ENCODE measurements at regions not wholly inside any gene's neighbourhood (a gene's known extent, or its start where the extent isn't known, plus 50 kb on each side); places are given as distances from the start of the nearest gene placed in this dataset.

DNA sequence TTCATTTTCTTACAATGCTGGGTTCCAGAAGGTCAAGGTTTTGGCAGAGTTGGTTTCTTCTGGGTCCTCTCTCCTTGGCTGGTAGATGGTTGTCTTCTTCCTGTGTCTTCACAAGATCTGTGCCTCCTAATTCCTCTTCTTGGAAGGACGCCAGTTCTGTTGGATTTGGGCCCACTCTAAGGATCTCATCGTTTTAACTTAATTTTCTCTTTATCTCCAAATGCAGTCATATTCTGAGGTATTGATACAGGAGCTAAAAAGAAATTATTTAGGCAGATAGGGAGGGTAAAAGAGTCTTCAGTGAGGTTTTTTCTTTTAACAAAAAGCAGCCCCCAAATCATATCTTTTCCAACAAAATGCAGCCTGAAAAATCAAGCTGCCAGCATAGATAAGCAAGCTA lies 998.4 kb downstream of the SOCS6 start:
- DNase-seq (ENCODE audit: extremely low read depth, insufficient read length) = no peak
- Histone ChIP-seq H3K36me3 (ENCODE audit: control insufficient read depth, insufficient read depth, low read length) (no peaks in the 10 kb centered on the region), H3K4me3 (replicated peaks; ENCODE audit: low read depth, low read length) (no peak overlapping the region), H3K27me3 (replicated peaks; ENCODE audit: control insufficient read depth, insufficient read depth, low read length) (no peaks in the 10 kb centered on the region)
- TF ChIP-seq, protein P1, sequence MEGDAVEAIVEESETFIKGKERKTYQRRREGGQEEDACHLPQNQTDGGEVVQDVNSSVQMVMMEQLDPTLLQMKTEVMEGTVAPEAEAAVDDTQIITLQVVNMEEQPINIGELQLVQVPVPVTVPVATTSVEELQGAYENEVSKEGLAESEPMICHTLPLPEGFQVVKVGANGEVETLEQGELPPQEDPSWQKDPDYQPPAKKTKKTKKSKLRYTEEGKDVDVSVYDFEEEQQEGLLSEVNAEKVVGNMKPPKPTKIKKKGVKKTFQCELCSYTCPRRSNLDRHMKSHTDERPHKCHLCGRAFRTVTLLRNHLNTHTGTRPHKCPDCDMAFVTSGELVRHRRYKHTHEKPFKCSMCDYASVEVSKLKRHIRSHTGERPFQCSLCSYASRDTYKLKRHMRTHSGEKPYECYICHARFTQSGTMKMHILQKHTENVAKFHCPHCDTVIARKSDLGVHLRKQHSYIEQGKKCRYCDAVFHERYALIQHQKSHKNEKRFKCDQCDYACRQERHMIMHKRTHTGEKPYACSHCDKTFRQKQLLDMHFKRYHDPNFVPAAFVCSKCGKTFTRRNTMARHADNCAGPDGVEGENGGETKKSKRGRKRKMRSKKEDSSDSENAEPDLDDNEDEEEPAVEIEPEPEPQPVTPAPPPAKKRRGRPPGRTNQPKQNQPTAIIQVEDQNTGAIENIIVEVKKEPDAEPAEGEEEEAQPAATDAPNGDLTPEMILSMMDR (IDR thresholded peaks at IDR 0.05; ENCODE audit: insufficient read depth, low read length, poor library complexity, severe bottlenecking) = no peak

DNA sequence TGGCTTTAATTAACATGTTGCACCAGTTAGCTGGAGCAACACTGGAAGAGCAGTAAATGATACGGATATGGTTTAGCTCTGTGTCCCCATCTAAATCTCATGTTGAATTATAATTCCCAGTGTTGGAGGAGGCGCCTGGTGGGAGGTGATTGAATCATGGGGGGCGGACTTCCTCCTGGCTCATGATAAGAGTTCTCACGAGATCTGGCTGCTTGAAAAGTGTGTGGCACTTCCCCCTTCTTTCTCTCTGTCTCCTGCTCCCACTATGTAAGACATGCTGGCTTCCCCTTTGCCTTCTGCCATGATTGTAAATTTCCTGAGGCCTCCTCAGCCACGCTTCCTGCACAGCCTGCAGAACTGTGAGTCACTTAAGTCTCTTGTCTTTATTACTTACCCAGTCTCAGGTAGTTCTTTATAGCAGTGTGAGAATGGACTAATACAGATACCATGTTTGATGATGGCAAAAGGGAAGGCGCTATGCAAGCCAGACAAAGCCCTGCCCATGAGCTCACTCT lies 963.6 kb downstream of the SOCS6 start:
- TF ChIP-seq, protein P1 (IDR thresholded peaks at IDR 0.05; ENCODE audit: insufficient read depth, low read length, poor library complexity, severe bottlenecking) = no peak
- Histone ChIP-seq H3K36me3 (ENCODE audit: control insufficient read depth, insufficient read depth, low read length) (no peaks in the 10 kb centered on the region), H3K4me3 (replicated peaks; ENCODE audit: low read depth, low read length) (no peak overlapping the region), H3K27me3 (replicated peaks; ENCODE audit: control insufficient read depth, insufficient read depth, low read length) (no peaks in the 10 kb centered on the region)
- no peak for DNase-seq (ENCODE audit: extremely low read depth, insufficient read length)

DNA sequence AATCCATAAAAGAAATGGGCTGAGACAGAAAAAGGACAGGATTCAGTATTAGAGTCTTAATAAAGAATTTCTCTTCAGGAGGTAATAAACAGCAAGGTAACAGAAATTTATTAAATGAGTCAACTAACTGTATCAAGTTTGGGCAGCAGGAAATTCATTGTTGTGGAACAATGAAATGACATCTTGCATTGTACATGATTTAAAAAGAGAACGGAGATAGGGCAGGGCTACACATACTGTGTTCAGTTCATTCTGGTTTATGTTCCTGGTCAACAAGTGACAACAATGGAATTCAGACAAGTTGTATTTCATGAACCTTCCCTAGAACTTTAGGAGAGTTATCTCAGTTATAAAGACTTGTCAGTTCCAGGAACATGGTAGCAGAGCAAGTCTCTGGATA lies 961.3 kb downstream of the SOCS6 start:
- Histone ChIP-seq H3K4me3 (replicated peaks; ENCODE audit: low read depth, low read length) (no peak overlapping the region), H3K36me3 (ENCODE audit: control insufficient read depth, insufficient read depth, low read length) (no peaks in the 10 kb centered on the region), H3K27me3 (replicated peaks; ENCODE audit: control insufficient read depth, insufficient read depth, low read length) (no peaks in the 10 kb centered on the region)
- DNase-seq (ENCODE audit: extremely low read depth, insufficient read length) = no peak
- TF ChIP-seq, protein P1 (IDR thresholded peaks at IDR 0.05; ENCODE audit: insufficient read depth, low read length, poor library complexity, severe bottlenecking) = no peak

DNA sequence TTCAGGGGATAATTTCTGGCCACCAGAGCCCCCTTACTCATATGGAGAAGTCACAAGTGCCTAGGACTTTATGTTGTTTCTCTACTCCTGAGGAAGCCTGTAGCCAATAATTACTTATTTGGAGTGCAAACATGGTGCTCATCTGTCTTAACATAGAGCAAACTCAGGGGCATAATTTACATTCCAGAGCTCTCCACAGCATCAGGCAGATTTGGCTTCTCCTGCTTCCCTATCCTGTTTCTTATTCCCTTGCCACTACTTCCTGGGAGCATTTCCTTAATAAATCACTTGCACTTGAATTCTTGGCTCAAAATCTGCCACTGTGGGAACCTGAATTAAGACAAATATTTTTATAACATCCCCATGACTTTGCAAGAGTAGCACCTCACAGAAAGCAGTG lies 960.9 kb downstream of the SOCS6 start:
- no peaks in the 10 kb centered on the region for H3K36me3 ChIP-seq (ENCODE audit: control insufficient read depth, insufficient read depth, low read length)
- no peaks in the 10 kb centered on the region for H3K27me3 ChIP-seq (replicated peaks; ENCODE audit: control insufficient read depth, insufficient read depth, low read length)
- H3K4me3 ChIP-seq (replicated peaks; ENCODE audit: low read depth, low read length) = no peak overlapping the region
- no peak for DNase-seq (ENCODE audit: extremely low read depth, insufficient read length)
- TF ChIP-seq, protein P1 (IDR thresholded peaks at IDR 0.05; ENCODE audit: insufficient read depth, low read length, poor library complexity, severe bottlenecking) = no peak

DNA sequence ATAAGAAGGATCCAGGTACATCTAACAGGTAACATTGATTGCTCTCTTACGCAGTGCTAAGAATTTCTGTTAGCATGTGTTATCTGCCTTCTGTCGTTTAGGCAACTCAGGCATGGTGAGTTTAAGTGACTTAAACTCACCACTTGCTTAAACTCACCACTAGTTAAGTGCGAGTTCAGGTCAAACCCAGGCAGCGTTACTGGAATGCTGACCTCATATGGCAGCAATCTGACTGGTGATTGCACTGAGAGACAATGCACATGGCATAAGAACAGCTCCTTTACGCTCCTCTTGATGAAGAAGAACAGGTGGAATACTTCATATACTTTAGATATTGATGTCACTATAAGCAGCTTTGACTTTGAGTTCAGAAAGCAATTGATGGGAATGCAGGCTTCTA lies 954.1 kb downstream of the SOCS6 start:
- TF ChIP-seq, protein P1 (IDR thresholded peaks at IDR 0.05; ENCODE audit: insufficient read depth, low read length, poor library complexity, severe bottlenecking) = no peak
- Histone ChIP-seq H3K4me3 (replicated peaks; ENCODE audit: low read depth, low read length) (no peak overlapping the region), H3K27me3 (replicated peaks; ENCODE audit: control insufficient read depth, insufficient read depth, low read length) (no peaks in the 10 kb centered on the region), H3K36me3 (ENCODE audit: control insufficient read depth, insufficient read depth, low read length) (no peaks in the 10 kb centered on the region)
- DNase-seq (ENCODE audit: extremely low read depth, insufficient read length) = no peak
